Endothelial cell of umbilical vein (primary cell): ENCODE measurements at regions not wholly inside any gene's neighbourhood (a gene's known extent, or its start where the extent isn't known, plus 50 kb on each side); places are given as distances from the start of the nearest gene placed in this dataset.

Experiments used
- BruUV-seq: library from RNA; stranded (reverse); fragments of 400-500 nt; replicated peaks from 2 replicates; lab custom pipeline; 2021; lab: Mats Ljungman, UMichigan
- CTCF ChIA-PET: fragments of 300-600, 350-600 bp; sonication (Branson Sonifier 250); formaldehyde crosslinking; loops from one replicate; lab custom pipeline; 2021; ENCODE audit warnings: antibody characterized with exemption, inconsistent platforms; lab: Charles Lee
- POLR2A ChIA-PET: fragments of 300-600, 350-600 bp; sonication (Branson Sonifier 250); formaldehyde crosslinking; loops from one replicate; lab custom pipeline; 2021; ENCODE audit warnings: antibody characterized with exemption, inconsistent platforms; lab: Charles Lee
- DNase-seq: peaks from one replicate; pipeline ENCODE4 v3.0.0-alpha.2; 2011; ENCODE audit warnings: low read depth, low spot score
- FAIRE-seq: peaks from 2 replicates; lab custom pipeline; 2011; peaks lifted over from hg19 to GRCh38; lab: Jason Lieb, UNC
- H2AFZ ChIP-seq: 2 replicates; pipeline ENCODE4 v1.6.0; 2012; ENCODE audit warnings: low read depth, low read length, control low read depth, inconsistent platforms
- H3K27ac ChIP-seq: 2 replicates; pipeline ENCODE4 v1.5.1; 2011; ENCODE audit warnings: low read depth, mild to moderate bottlenecking, control low read depth, low read length, moderate library complexity; ENCODE audit not compliant: insufficient read depth
- H3K27me3 ChIP-seq, 2 experiments: 2 replicates each; pipeline versions ENCODE4 v1.6.0 to v1.6.1; 2011; ENCODE audit warnings: low read length in 2 of 2, mixed read lengths in 1 of 2; ENCODE audit not compliant: control insufficient read depth in 2 of 2, insufficient read depth in 2 of 2
- H3K36me3 ChIP-seq, 2 experiments: 2 replicates in 1 of 2; 3 replicates in 1 of 2; pipeline ENCODE4 v1.5.1; 2011; ENCODE audit warnings: low read length in 2 of 2, mild to moderate bottlenecking in 1 of 2, moderate library complexity in 1 of 2; ENCODE audit not compliant: control insufficient read depth in 2 of 2, insufficient read depth in 2 of 2; ENCODE audit errors: extremely low read depth in 1 of 2
- H3K4me1 ChIP-seq: 3 replicates; pipeline ENCODE4 v1.5.1; 2011; ENCODE audit warnings: mild to moderate bottlenecking, low read length; ENCODE audit not compliant: control insufficient read depth, insufficient read depth; ENCODE audit errors: extremely low read depth
- H3K4me2 ChIP-seq: 2 replicates; pipeline ENCODE4 v1.6.1; 2011; ENCODE audit warnings: low read length, control low read depth, mixed read lengths; ENCODE audit not compliant: insufficient read depth
- H3K4me3 ChIP-seq, 3 experiments: fragments of 200-600 bp in 1 of 3; sonication (generic), shearing (Covaris generic) in 1 of 3; replicated peaks in 1 of 3; 2 replicates each; pipeline ENCODE4 v1.5.1; 2011 to 2016; ENCODE audit warnings: control low read depth in 3 of 3, low read length in 3 of 3, mild to moderate bottlenecking in 2 of 3, inconsistent platforms in 1 of 3, low read depth in 1 of 3, moderate library complexity in 1 of 3; ENCODE audit not compliant: insufficient read depth in 1 of 3
- H3K79me2 ChIP-seq: 2 replicates; pipeline ENCODE4 v1.6.0; 2012; ENCODE audit warnings: low read length, inconsistent platforms; ENCODE audit not compliant: control insufficient read depth, insufficient read depth
- H3K9ac ChIP-seq: replicated peaks from 2 replicates; pipeline ENCODE3; 2011; ENCODE audit warnings: low read length, control low read depth; ENCODE audit not compliant: insufficient read depth; ENCODE audit errors: extremely low read depth
- H3K9me1 ChIP-seq: replicated peaks from 3 replicates; pipeline ENCODE4 v1.6.0; 2011; ENCODE audit warnings: mild to moderate bottlenecking, low read length; ENCODE audit not compliant: control insufficient read depth, insufficient read depth; ENCODE audit errors: extremely low read depth
- H3K9me3 ChIP-seq: replicated peaks from 2 replicates; pipeline ENCODE4 v1.5.1; 2012; ENCODE audit warnings: low read length, inconsistent platforms; ENCODE audit not compliant: control insufficient read depth, insufficient read depth
- H4K20me1 ChIP-seq: replicated peaks from 2 replicates; pipeline ENCODE3; 2011; ENCODE audit warnings: mild to moderate bottlenecking, low read length; ENCODE audit not compliant: control insufficient read depth, insufficient read depth; ENCODE audit errors: extremely low read depth
- CTCF ChIP-seq, 2 donors: IDR thresholded peaks; 1 replicate in 1 of 2; 2 replicates in 1 of 2; pipeline ENCODE4 v1.5.1; 2011; ENCODE audit warnings: low read length in 2 of 2, mild to moderate bottlenecking in 2 of 2, moderate library complexity in 2 of 2, control low read depth in 1 of 2, inconsistent platforms in 1 of 2, low read depth in 1 of 2; ENCODE audit not compliant: insufficient read depth in 1 of 2; ENCODE audit errors: extremely low read depth in 1 of 2
- EZH2 ChIP-seq: IDR thresholded peaks from 2 replicates; pipeline ENCODE4 v1.6.1; 2012; ENCODE audit warnings: borderline replicate concordance, low read depth, mild to moderate bottlenecking, moderate library complexity, low read length, inconsistent platforms; ENCODE audit not compliant: severe bottlenecking
- FOS ChIP-seq: IDR thresholded peaks from 2 replicates; pipeline ENCODE4 v1.6.1; 2011; ENCODE audit warnings: mild to moderate bottlenecking, low read length, moderate library complexity, borderline replicate concordance; ENCODE audit not compliant: insufficient read depth
- GATA2 ChIP-seq: IDR thresholded peaks from 2 replicates; pipeline ENCODE4 v1.7.0; 2011; ENCODE audit warnings: low read depth, mild to moderate bottlenecking, moderate library complexity, mixed read lengths, low read length; ENCODE audit not compliant: insufficient read length, insufficient read depth
- JUN ChIP-seq: IDR thresholded peaks from 2 replicates; pipeline ENCODE4 v1.6.1; 2011; ENCODE audit warnings: borderline replicate concordance, low read depth; ENCODE audit not compliant: insufficient read length, insufficient read depth
- MAX ChIP-seq: IDR thresholded peaks from 2 replicates; pipeline ENCODE4 v1.6.1; 2011; ENCODE audit not compliant: insufficient read depth, insufficient read length
- MYC ChIP-seq: IDR thresholded peaks from one replicate; pipeline ENCODE4 v1.6.1; 2011; ENCODE audit warnings: mild to moderate bottlenecking, low read depth, low read length
- POLR2A ChIP-seq: IDR thresholded peaks from 2 replicates; pipeline ENCODE4 v1.6.1; 2012; ENCODE audit warnings: low read depth, mild to moderate bottlenecking, control low read depth, low read length
- POLR2AphosphoS5 ChIP-seq: IDR thresholded peaks from 2 replicates; pipeline ENCODE4 v1.6.1; 2012; ENCODE audit warnings: low read depth, mild to moderate bottlenecking, control low read depth, low read length, moderate library complexity; ENCODE audit not compliant: insufficient read depth
- dilution Hi-C: fragments of 300-500 bp; cut with MboI; formaldehyde crosslinking; loops from one replicate; pipeline ENCODE4 v1.15.0; 2019; ENCODE audit warnings: low sequenced_read_pairs; ENCODE audit not compliant: extremely low pct_ligation_motif_present
- intact Hi-C: fragments of 100-400 bp; cut with micrococcal nuclease; formaldehyde crosslinking; loops from one replicate; pipeline ENCODE4 v1.10.0; 2022

GRCh38 chr16:73197598-73197997, 149.7 kb upstream of the ZFHX3 start:
- no peaks in the 10 kb centered on the region for H3K79me2 ChIP-seq
- no peak for TF ChIP-seq MYC
- TF ChIP-seq POLR2AphosphoS5 = no peak
- no peak for TF ChIP-seq EZH2
- TF ChIP-seq JUN = no peak
- TF ChIP-seq CTCF (IDR thresholded peaks at IDR 0.05; ENCODE audit: extremely low read depth in 1 of 2, insufficient read depth in 1 of 2, low read depth in 1 of 2, low read length in 2 of 2) = no peak
- TF ChIP-seq FOS = no peak
- TF ChIP-seq POLR2A = no peak
- TF ChIP-seq MAX = no peak
- no peak for TF ChIP-seq GATA2
- ChIA-PET POLR2A (no interaction called here), CTCF (interaction anchor here (1.0 to 2.4 kb wide), 5 partner anchors 126 to 533 kb away, joined by 3 to 50 read pairs (median 4); no protein-coding TSS in a partner anchor)
- no peak overlapping the region for H2AFZ ChIP-seq
- no peak for DNase-seq
- no peaks in the 10 kb centered on the region for H3K9me1 ChIP-seq
- no TSS peak for BruUV-seq
- no peak overlapping the region for H3K4me3 ChIP-seq
- no peak for FAIRE-seq
- intact Hi-C loops = loop anchor here (2.0 to 10.0 kb wide), 4 partner anchors 129 to 953 kb away; no protein-coding TSS in a partner anchor
- dilution Hi-C loops = no loop called here
- H3K27ac ChIP-seq = no peak overlapping the region
- peaks cover 2 to 9% of the 10 kb centered on the region in 2 experiments for H3K27me3 ChIP-seq
- no peaks in the 10 kb centered on the region for H3K36me3 ChIP-seq
- H3K4me2 ChIP-seq = no peak overlapping the region
- H3K4me1 ChIP-seq = no peaks in the 10 kb centered on the region
- no peaks in the 10 kb centered on the region for H4K20me1 ChIP-seq
- H3K9me3 ChIP-seq = no peaks in the 10 kb centered on the region
- H3K9ac ChIP-seq = no peak overlapping the region
